GM23248 (cell line): ENCODE measurements at regions not wholly inside any gene's neighbourhood (a gene's known extent, or its start where the extent isn't known, plus 50 kb on each side); places are given as distances from the start of the nearest gene placed in this dataset.
"Not testable (repeated sequence)": the region's sequence is repeated elsewhere in the genome, so short reads cannot be mapped to it uniquely, and the experiment has no call there.

ENCODE experiments used
- DNase-seq: peaks from one replicate; pipeline ENCODE4 v3.0.0-alpha.2; 2015
- H2AFZ ChIP-seq: fragments of 200-600 bp; sonication (generic); 2 replicates; pipeline ENCODE4 v1.6.1; 2016; ENCODE audit warnings: antibody characterized with exemption
- H3F3A ChIP-seq: fragments of 200-600 bp; sonication (generic); 2 replicates; pipeline ENCODE4 v1.6.1; 2016; ENCODE audit warnings: mild to moderate bottlenecking, antibody characterized with exemption, mixed run types; ENCODE audit not compliant: insufficient read depth
- H3K27ac ChIP-seq: fragments of 200-600 bp; sonication (generic); 2 replicates; pipeline ENCODE4 v1.5.1; 2016; ENCODE audit warnings: mild to moderate bottlenecking
- H3K27me3 ChIP-seq: fragments of 200-600 bp; sonication (generic); replicated peaks from 2 replicates; pipeline ENCODE4 v1.6.1; 2016; ENCODE audit warnings: mild to moderate bottlenecking; ENCODE audit not compliant: insufficient read depth
- H3K36me3 ChIP-seq: fragments of 200-600 bp; sonication (generic); 2 replicates; pipeline ENCODE4 v1.6.1; 2016; ENCODE audit warnings: low read depth, mild to moderate bottlenecking
- H3K4me1 ChIP-seq: fragments of 200-600 bp; sonication (generic); 2 replicates; pipeline ENCODE4 v1.6.1; 2016; ENCODE audit warnings: mild to moderate bottlenecking; ENCODE audit not compliant: insufficient read depth
- H3K4me2 ChIP-seq: fragments of 200-600 bp; sonication (generic); one replicate; pipeline ENCODE4 v1.6.1; 2016; ENCODE audit warnings: mild to moderate bottlenecking; ENCODE audit not compliant: unreplicated experiment
- H3K4me3 ChIP-seq: fragments of 200-600 bp; sonication (generic); 2 replicates; pipeline ENCODE4 v1.5.1; 2016; ENCODE audit warnings: mild to moderate bottlenecking
- H3K79me2 ChIP-seq: fragments of 200-600 bp; sonication (generic); 2 replicates; pipeline ENCODE4 v1.6.1; 2016; ENCODE audit warnings: mild to moderate bottlenecking; ENCODE audit not compliant: insufficient read depth
- H3K9ac ChIP-seq: fragments of 200-600 bp; sonication (generic); 2 replicates; pipeline ENCODE4 v1.6.1; 2016; ENCODE audit warnings: mild to moderate bottlenecking
- H3K9me2 ChIP-seq: fragments of 200-600 bp; sonication (generic); 2 replicates; pipeline ENCODE4 v1.6.1; 2016; ENCODE audit warnings: mixed run types, mild to moderate bottlenecking, moderate library complexity; ENCODE audit not compliant: insufficient read depth
- H3K9me3 ChIP-seq: fragments of 200-600 bp; sonication (generic); one replicate; pipeline ENCODE4 v1.6.1; 2017; ENCODE audit warnings: low read depth
- H4K20me1 ChIP-seq: fragments of 200-600 bp; sonication (generic); 2 replicates; pipeline ENCODE4 v1.6.0; 2016; ENCODE audit not compliant: insufficient read depth
- EZH2 ChIP-seq: fragments of 200-600 bp; sonication (generic); IDR thresholded peaks from 2 replicates; pipeline ENCODE4 v1.6.1; 2018; ENCODE audit warnings: antibody characterized with exemption, mild to moderate bottlenecking; ENCODE audit not compliant: insufficient read depth, poor library complexity, severe bottlenecking
- EZH2phosphoT487 ChIP-seq: fragments of 200-600 bp; sonication (generic); IDR thresholded peaks from 2 replicates; pipeline ENCODE4 v1.6.1; 2018; ENCODE audit warnings: antibody characterized with exemption, moderate library complexity, mild to moderate bottlenecking, low read depth; ENCODE audit not compliant: insufficient read depth
- WGBS, 2 experiments: methylation state at CpG; one replicate each; pipeline ENCODE4 v1.1.6; 2015 to 2017; ENCODE audit warnings: low lambda C conversion rate in 2 of 2, low coverage in 1 of 2; ENCODE audit errors: missing lambda C conversion rate in 2 of 2; 5-methylcytosine and 5-hydroxymethylcytosine counted together
- in situ Hi-C: fragments of 300-500 bp; cut with MboI; formaldehyde crosslinking; loops from 2 replicates; pipeline ENCODE4 v1.15.0; 2020

DNA sequence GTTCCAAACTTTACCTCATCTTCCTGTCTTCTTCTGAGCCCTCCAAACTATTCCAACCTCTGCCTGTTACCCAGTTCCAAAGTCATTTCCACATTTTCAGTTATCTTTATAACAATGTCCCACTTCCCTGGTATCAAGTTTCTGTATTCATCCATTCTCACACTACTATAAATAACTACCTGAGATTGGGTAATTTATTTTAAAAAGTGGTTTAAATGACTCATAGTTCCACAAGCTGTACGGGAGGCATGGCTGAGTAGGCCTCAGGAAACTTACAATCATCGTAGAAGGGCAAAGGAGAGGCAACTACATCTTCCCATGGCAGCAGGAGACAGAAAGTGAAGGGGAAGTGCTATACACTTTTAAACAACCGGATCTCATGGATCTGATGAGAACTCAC lies 428.5 kb upstream of the RGS18 start:
- WGBS, 2 experiments, result 15 to 25% methylated on average over 3 of the region's 3 CpGs
- no peak for DNase-seq

DNA sequence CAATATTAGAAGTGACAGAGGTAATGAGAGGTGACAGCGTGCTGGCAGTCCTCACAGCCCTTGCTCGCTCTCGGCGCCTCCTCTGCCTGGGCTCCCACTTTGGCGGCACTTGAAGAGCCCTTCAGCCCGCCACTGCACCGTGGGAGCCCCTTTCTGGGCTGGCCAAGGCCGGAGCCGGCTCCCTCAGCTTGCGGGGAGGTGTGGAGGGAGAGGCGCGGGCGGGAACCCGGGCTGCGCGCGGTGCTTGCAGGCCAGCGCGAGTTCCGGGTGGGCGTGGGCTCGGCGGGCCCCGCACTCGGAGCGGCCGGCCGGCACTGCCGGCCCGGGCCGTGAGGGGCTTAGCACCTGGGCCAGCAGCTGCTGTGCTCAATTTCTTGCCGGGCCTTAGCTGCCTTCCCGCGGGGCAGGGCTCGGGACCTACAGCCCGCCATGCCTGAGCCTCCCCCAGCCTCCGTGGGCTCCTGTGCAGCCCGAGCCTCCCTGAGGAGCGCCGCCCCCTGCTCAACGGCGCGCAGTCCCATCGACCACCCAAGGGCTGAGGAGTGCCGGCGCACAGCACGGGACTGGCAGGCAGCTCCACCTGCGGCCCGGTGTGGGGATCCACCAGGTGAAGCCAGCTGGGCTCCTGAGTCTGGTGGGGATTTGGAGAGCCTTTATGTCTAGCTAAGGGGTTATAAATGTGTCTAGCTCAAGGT lies 426.5 kb upstream of the RGS18 start:
- H3K9me3 ChIP-seq, H3K4me3 ChIP-seq, H3K4me1 ChIP-seq, H2AFZ ChIP-seq, H3K79me2 ChIP-seq, H3K36me3 ChIP-seq, H3K27ac ChIP-seq, DNase-seq, in situ Hi-C loops, H4K20me1 ChIP-seq, H3K9ac ChIP-seq, H3K4me2 ChIP-seq, H3F3A ChIP-seq, H3K27me3 ChIP-seq, H3K9me2 ChIP-seq: not testable (repeated sequence)
- 77 to 81% methylated on average over 12 to 49 of the region's 49 CpGs for WGBS, 2 experiments

More for the DNA sequence above, 428.5 kb upstream of the RGS18 start:
- Histone ChIP-seq H3K79me2 (no peaks in the 10 kb centered on the region), H3K4me1 (no peaks in the 10 kb centered on the region), H4K20me1 (no peaks in the 10 kb centered on the region), H3K9me2 (no peaks in the 10 kb centered on the region), H2AFZ (no peak overlapping the region), H3K27ac (no peak overlapping the region), H3K27me3 (no peaks in the 10 kb centered on the region), H3K4me2 (no peak overlapping the region), H3K36me3 (no peaks in the 10 kb centered on the region), H3K4me3 (no peak overlapping the region), H3F3A (no peaks in the 10 kb centered on the region), H3K9ac (no peak overlapping the region), H3K9me3 (no peaks in the 10 kb centered on the region)
- in situ Hi-C loops, result no loop called here
- TF ChIP-seq EZH2, result no peak
- no peak for TF ChIP-seq EZH2phosphoT487

DNA sequence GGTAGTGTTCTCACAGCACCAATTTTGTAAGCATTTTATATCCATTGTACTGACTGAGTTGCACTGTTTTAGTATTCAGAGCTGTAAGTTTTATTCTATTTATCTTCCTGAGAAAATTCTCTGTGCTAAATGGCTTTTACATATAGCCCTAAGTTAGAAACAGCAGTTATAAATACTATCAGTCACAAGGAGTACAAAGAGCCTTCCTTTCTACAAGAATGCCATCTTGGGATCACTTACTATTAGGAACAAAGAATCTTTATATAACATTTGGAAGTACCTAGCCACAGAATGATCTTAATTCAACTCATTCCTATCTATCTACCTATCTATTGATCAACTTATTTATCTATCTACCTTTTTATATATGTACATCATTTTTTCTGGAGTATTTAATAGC lies 423.9 kb upstream of the RGS18 start:
- H3K9me3 ChIP-seq, result no peaks in the 10 kb centered on the region
- TF ChIP-seq EZH2phosphoT487, result no peak
- TF ChIP-seq EZH2, result no peak
- no peak overlapping the region for H2AFZ ChIP-seq
- H3K27ac ChIP-seq, result no peak overlapping the region
- in situ Hi-C loops, result no loop called here
- H3K4me1 ChIP-seq, result no peaks in the 10 kb centered on the region
- no peaks in the 10 kb centered on the region for H3K27me3 ChIP-seq
- no peak overlapping the region for H3K4me2 ChIP-seq
- no peaks in the 10 kb centered on the region for H3F3A ChIP-seq
- no peaks in the 10 kb centered on the region for H3K79me2 ChIP-seq
- H3K9ac ChIP-seq, result no peak overlapping the region
- H4K20me1 ChIP-seq, result no peaks in the 10 kb centered on the region
- H3K9me2 ChIP-seq, result no peaks in the 10 kb centered on the region
- no peaks in the 10 kb centered on the region for H3K36me3 ChIP-seq
- no peak overlapping the region for H3K4me3 ChIP-seq
- no peak for DNase-seq

DNA sequence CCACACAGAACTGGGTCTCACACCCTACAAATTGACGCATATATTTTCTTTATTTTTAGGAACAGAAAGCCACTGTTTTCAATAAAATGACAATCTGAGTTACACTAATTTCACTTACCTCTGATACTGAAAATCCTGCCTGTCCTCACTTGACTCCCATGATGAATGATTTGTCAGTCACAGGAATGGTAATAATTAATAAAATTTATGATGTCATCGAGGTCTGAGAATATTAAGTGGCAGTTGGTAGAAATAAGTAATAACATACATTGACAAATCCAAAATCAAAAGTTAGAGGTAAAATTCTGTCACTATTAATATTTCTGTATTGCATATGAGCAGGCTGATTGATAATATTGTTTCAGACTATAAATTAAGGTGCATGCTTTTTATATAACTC lies 418.7 kb upstream of the RGS18 start:
- Histone ChIP-seq H3F3A (no peaks in the 10 kb centered on the region), H3K79me2 (no peaks in the 10 kb centered on the region), H3K27me3 (no peaks in the 10 kb centered on the region), H3K36me3 (no peaks in the 10 kb centered on the region), H3K9me2 (no peaks in the 10 kb centered on the region), H3K4me3 (no peak overlapping the region), H3K9me3 (no peaks in the 10 kb centered on the region), H3K27ac (no peak overlapping the region), H3K9ac (no peak overlapping the region), H3K4me2 (no peak overlapping the region), H3K4me1 (no peaks in the 10 kb centered on the region), H2AFZ (no peak overlapping the region), H4K20me1 (no peaks in the 10 kb centered on the region)
- 35 to 46% methylated on average over 2 of the region's 2 CpGs for WGBS, 2 experiments
- DNase-seq, result no peak
- TF ChIP-seq EZH2phosphoT487, result no peak
- no peak for TF ChIP-seq EZH2
- in situ Hi-C loops, result no loop called here

DNA sequence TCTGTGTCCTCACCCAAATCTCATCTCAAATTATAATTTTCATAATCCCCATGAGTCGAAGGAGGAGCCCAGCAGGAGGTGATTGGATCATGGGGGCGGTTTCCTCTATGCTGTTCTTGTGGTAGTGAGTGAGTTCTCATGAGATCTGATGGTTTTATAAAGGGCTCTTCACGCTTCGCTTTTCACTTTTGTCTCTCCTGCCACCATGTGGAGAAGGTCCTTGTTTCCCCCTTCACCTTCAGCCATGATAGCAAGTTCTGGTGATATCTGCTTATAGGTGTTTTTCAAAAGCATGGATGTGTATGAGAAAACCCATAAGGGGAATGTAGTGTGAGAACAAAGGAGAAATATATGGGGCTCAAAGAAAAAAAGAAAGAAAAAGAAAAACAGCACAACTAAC lies 405.9 kb upstream of the RGS18 start:
- H3K9ac ChIP-seq, result no peak overlapping the region
- no peak overlapping the region for H3K27ac ChIP-seq
- in situ Hi-C loops, result no loop called here
- TF ChIP-seq EZH2, result no peak
- no peak for TF ChIP-seq EZH2phosphoT487
- 28 to 33% methylated on average over 4 of the region's 4 CpGs for WGBS, 2 experiments
- no peaks in the 10 kb centered on the region for H3K79me2 ChIP-seq
- no peaks in the 10 kb centered on the region for H3K9me2 ChIP-seq
- DNase-seq, result no peak
- no peaks in the 10 kb centered on the region for H3K36me3 ChIP-seq
- H3F3A ChIP-seq, result no peaks in the 10 kb centered on the region
- no peaks in the 10 kb centered on the region for H3K4me1 ChIP-seq
- H3K4me3 ChIP-seq, result no peak overlapping the region
- no peaks in the 10 kb centered on the region for H3K9me3 ChIP-seq
- no peak overlapping the region for H2AFZ ChIP-seq
- no peaks in the 10 kb centered on the region for H4K20me1 ChIP-seq
- H3K27me3 ChIP-seq, result no peaks in the 10 kb centered on the region
- no peak overlapping the region for H3K4me2 ChIP-seq
